ENCODE measurements at regions not wholly inside any gene's neighbourhood (a gene's known extent, or its start where the extent isn't known, plus 50 kb on each side); places are given as distances from the start of the nearest gene placed in this dataset.
"Not testable (repeated sequence)": the region's sequence is repeated elsewhere in the genome, so short reads cannot be mapped to it uniquely, and the experiment has no call there.

GRCh38 chr9:85443190-85443598, 298.6 kb downstream of the AGTPBP1 start:
- peaks cover 12% of the 10 kb centered on the region for H3K9me3 Mint-ChIP-seq

GRCh38 chr9:85439791-85440190, 302.0 kb downstream of the AGTPBP1 start:
- no peak overlapping the region for H3K4me3 Mint-ChIP-seq
- H3K36me3 Mint-ChIP-seq, result no peaks in the 10 kb centered on the region
- no peak overlapping the region for H3K27ac Mint-ChIP-seq
- no peaks in the 10 kb centered on the region for H3K27me3 Mint-ChIP-seq
- H3K4me1 Mint-ChIP-seq, result peaks cover 3% of the 10 kb centered on the region
- ATAC-seq (ENCODE audit: low read depth) (no peak), DNase-seq (ENCODE audit: low spot score in 2 of 2) (no peak)
- peaks cover 5% of the 10 kb centered on the region for H3K9me3 Mint-ChIP-seq

More at GRCh38 chr9:85443190-85443598, 298.6 kb downstream of the AGTPBP1 start:
- DNase-seq (ENCODE audit: low spot score in 2 of 2) (no peak), ATAC-seq (ENCODE audit: low read depth) (no peak)
- Mint-ChIP-seq H3K27me3 (no peaks in the 10 kb centered on the region), H3K4me3 (no peak overlapping the region), H3K36me3 (no peaks in the 10 kb centered on the region), H3K4me1 (peaks cover 3% of the 10 kb centered on the region), H3K27ac (no peak overlapping the region)

GRCh38 chr9:85433956-85434355, 307.8 kb downstream of the AGTPBP1 start:
- ATAC-seq (ENCODE audit: low read depth); H3K27me3 Mint-ChIP-seq; DNase-seq (ENCODE audit: low spot score in 2 of 2); H3K4me1 Mint-ChIP-seq; H3K27ac Mint-ChIP-seq; H3K9me3 Mint-ChIP-seq; H3K36me3 Mint-ChIP-seq; H3K4me3 Mint-ChIP-seq: not testable (repeated sequence)

GRCh38 chr9:85433551-85433950, 308.2 kb downstream of the AGTPBP1 start:
- not testable (repeated sequence) for DNase-seq (ENCODE audit: low spot score in 2 of 2); H3K4me3 Mint-ChIP-seq; H3K4me1 Mint-ChIP-seq; H3K27ac Mint-ChIP-seq; H3K36me3 Mint-ChIP-seq; H3K27me3 Mint-ChIP-seq; H3K9me3 Mint-ChIP-seq; ATAC-seq (ENCODE audit: low read depth)

GRCh38 chr9:85433046-85433445, 308.7 kb downstream of the AGTPBP1 start:
- Mint-ChIP-seq H3K36me3 (no peaks in the 10 kb centered on the region), H3K27ac (no peak overlapping the region)

GRCh38 chr9:85432599-85432998, 309.2 kb downstream of the AGTPBP1 start:
- H3K9me3 Mint-ChIP-seq, result no peaks in the 10 kb centered on the region
- H3K36me3 Mint-ChIP-seq, result no peaks in the 10 kb centered on the region
- ATAC-seq (ENCODE audit: low read depth), result no peak
- no peak overlapping the region for H3K27ac Mint-ChIP-seq
- no peak overlapping the region for H3K4me3 Mint-ChIP-seq
- H3K27me3 Mint-ChIP-seq, result peaks cover 8% of the 10 kb centered on the region
- DNase-seq (ENCODE audit: low spot score in 2 of 2), result no peak
- H3K4me1 Mint-ChIP-seq, result no peaks in the 10 kb centered on the region

More at GRCh38 chr9:85433046-85433445, 308.7 kb downstream of the AGTPBP1 start:
- no peak for ATAC-seq (ENCODE audit: low read depth)
- no peak for DNase-seq (ENCODE audit: low spot score in 2 of 2)
- H3K9me3 Mint-ChIP-seq, result no peaks in the 10 kb centered on the region
- peaks cover 8% of the 10 kb centered on the region for H3K27me3 Mint-ChIP-seq
- no peak overlapping the region for H3K4me3 Mint-ChIP-seq
- no peaks in the 10 kb centered on the region for H3K4me1 Mint-ChIP-seq

- H3K4me3 Mint-ChIP-seq, result no peak overlapping the region
- H3K27ac Mint-ChIP-seq, result no peak overlapping the region
- peaks cover 12% of the 10 kb centered on the region for H3K27me3 Mint-ChIP-seq
- no peak for DNase-seq (ENCODE audit: low spot score in 2 of 2)
- no peaks in the 10 kb centered on the region for H3K36me3 Mint-ChIP-seq
- no peak for ATAC-seq (ENCODE audit: low read depth)
- no peaks in the 10 kb centered on the region for H3K9me3 Mint-ChIP-seq
- H3K4me1 Mint-ChIP-seq, result no peaks in the 10 kb centered on the region
Measured at GRCh38 chr9:85431339-85432102, 310.2 kb downstream of the AGTPBP1 start.

GRCh38 chr9:85430659-85431338, 311.0 kb downstream of the AGTPBP1 start:
- H3K9me3 Mint-ChIP-seq, result no peaks in the 10 kb centered on the region
- H3K4me1 Mint-ChIP-seq, result no peaks in the 10 kb centered on the region
- peaks cover 14% of the 10 kb centered on the region for H3K27me3 Mint-ChIP-seq
- H3K27ac Mint-ChIP-seq, result no peak overlapping the region
- no peak for DNase-seq (ENCODE audit: low spot score in 2 of 2)
- ATAC-seq (ENCODE audit: low read depth), result no peak
- H3K4me3 Mint-ChIP-seq, result no peak overlapping the region
- no peaks in the 10 kb centered on the region for H3K36me3 Mint-ChIP-seq

- H3K4me1 Mint-ChIP-seq, result no peaks in the 10 kb centered on the region
- H3K4me3 Mint-ChIP-seq, result no peak overlapping the region
- ATAC-seq (ENCODE audit: low read depth) (no peak), DNase-seq (ENCODE audit: low spot score in 2 of 2) (no peak)
- no peak overlapping the region for H3K27ac Mint-ChIP-seq
- H3K36me3 Mint-ChIP-seq, result no peaks in the 10 kb centered on the region
- peaks cover 4% of the 10 kb centered on the region for H3K9me3 Mint-ChIP-seq
- H3K27me3 Mint-ChIP-seq, result peaks cover 16% of the 10 kb centered on the region
Measured at GRCh38 chr9:85428230-85428629, 313.5 kb downstream of the AGTPBP1 start.

- Mint-ChIP-seq H3K4me1 (no peaks in the 10 kb centered on the region), H3K4me3 (no peak overlapping the region), H3K9me3 (peaks cover 4% of the 10 kb centered on the region), H3K27ac (no peak overlapping the region), H3K36me3 (no peaks in the 10 kb centered on the region), H3K27me3 (peaks cover 16% of the 10 kb centered on the region)
- no peak for ATAC-seq (ENCODE audit: low read depth)
- no peak for DNase-seq (ENCODE audit: low spot score in 2 of 2)
Measured at GRCh38 chr9:85427772-85428171, 314.0 kb downstream of the AGTPBP1 start.

- DNase-seq (ENCODE audit: low spot score in 2 of 2), result no peak
- Mint-ChIP-seq H3K36me3 (no peaks in the 10 kb centered on the region), H3K27me3 (peaks cover 14% of the 10 kb centered on the region), H3K4me1 (no peaks in the 10 kb centered on the region), H3K9me3 (peaks cover 4% of the 10 kb centered on the region), H3K27ac (no peak overlapping the region), H3K4me3 (no peak overlapping the region)
- no peak for ATAC-seq (ENCODE audit: low read depth)
Measured at GRCh38 chr9:85425153-85425611, 316.6 kb downstream of the AGTPBP1 start.

- Mint-ChIP-seq H3K4me1 (no peaks in the 10 kb centered on the region), H3K4me3 (no peak overlapping the region), H3K9me3 (peaks cover 4% of the 10 kb centered on the region), H3K27ac (no peak overlapping the region), H3K36me3 (no peaks in the 10 kb centered on the region), H3K27me3 (peaks cover 11% of the 10 kb centered on the region)
- DNase-seq (ENCODE audit: low spot score in 2 of 2) (no peak), ATAC-seq (ENCODE audit: low read depth) (no peak)
Measured at GRCh38 chr9:85423422-85423821, 318.3 kb downstream of the AGTPBP1 start.

- no peaks in the 10 kb centered on the region for H3K4me1 Mint-ChIP-seq
- H3K27ac Mint-ChIP-seq, result no peak overlapping the region
- H3K36me3 Mint-ChIP-seq, result no peaks in the 10 kb centered on the region
- ATAC-seq (ENCODE audit: low read depth), result no peak
- no peak for DNase-seq (ENCODE audit: low spot score in 2 of 2)
- H3K4me3 Mint-ChIP-seq, result no peak overlapping the region
- H3K27me3 Mint-ChIP-seq, result peaks cover 7% of the 10 kb centered on the region
- peaks cover 4% of the 10 kb centered on the region for H3K9me3 Mint-ChIP-seq
Measured at GRCh38 chr9:85421641-85422040, 320.1 kb downstream of the AGTPBP1 start.

GRCh38 chr9:85420750-85421149, 321.0 kb downstream of the AGTPBP1 start:
- H3K27me3 Mint-ChIP-seq, result peaks cover 4% of the 10 kb centered on the region
- no peaks in the 10 kb centered on the region for H3K36me3 Mint-ChIP-seq
- no peak overlapping the region for H3K4me3 Mint-ChIP-seq
- no peaks in the 10 kb centered on the region for H3K4me1 Mint-ChIP-seq
- DNase-seq (ENCODE audit: low spot score in 2 of 2), result no peak
- H3K9me3 Mint-ChIP-seq, result peaks cover 4% of the 10 kb centered on the region
- ATAC-seq (ENCODE audit: low read depth), result no peak
- H3K27ac Mint-ChIP-seq, result no peak overlapping the region

All from memory B cell (primary cell).